Tibial nerve (tissue), 3 donors: ENCODE measurements at regions not wholly inside any gene's neighbourhood (a gene's known extent, or its start where the extent isn't known, plus 50 kb on each side); places are given as distances from the start of the nearest gene placed in this dataset.

Source experiments
- CTCF ChIP-seq, 5 experiments: fragments of 200-600 bp in 3 of 5; fragments of 450-650 bp in 2 of 5; sonication (generic) in 3 of 5; IDR thresholded peaks; one replicate each; pipeline ENCODE4 v1.5.1; 2016 to 2019; ENCODE audit warnings: antibody characterized with exemption in 5 of 5, mild to moderate bottlenecking in 3 of 5, moderate library complexity in 2 of 5
- POLR2A ChIP-seq, 2 donors: fragments of 450-650 bp; IDR thresholded peaks; one replicate each; pipeline ENCODE4 v1.6.1; 2017; ENCODE audit warnings: antibody characterized with exemption in 2 of 2, mild to moderate bottlenecking in 2 of 2, moderate library complexity in 2 of 2

DNA sequence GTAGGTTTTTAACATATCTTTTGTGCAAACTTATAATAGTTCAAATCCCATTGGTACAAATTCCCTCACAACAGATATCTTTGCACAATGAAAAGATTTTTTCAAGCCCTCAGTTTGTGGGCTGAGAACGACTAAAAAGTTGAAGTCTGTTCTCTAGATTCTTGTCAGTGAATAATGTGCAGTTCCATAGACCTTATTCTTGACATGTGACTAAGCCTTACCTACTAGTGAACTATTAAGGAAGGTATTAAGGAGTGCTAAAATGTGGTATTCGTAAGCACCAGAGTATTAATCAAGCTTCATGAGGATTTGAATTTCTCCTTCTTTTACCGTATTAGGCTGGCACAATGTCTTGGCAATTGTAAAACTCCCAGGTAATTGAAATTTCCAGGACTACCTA lies 205.6 kb upstream of the DMRTA1 start:
- TF ChIP-seq CTCF (IDR thresholded peaks at IDR 0.05) (no peak), POLR2A (IDR thresholded peaks at IDR 0.05) (no peak)
